ENCODE measurements at regions not wholly inside any gene's neighbourhood (a gene's known extent, or its start where the extent isn't known, plus 50 kb on each side); places are given as distances from the start of the nearest gene placed in this dataset.
"Not testable (repeated sequence)": the region's sequence is repeated elsewhere in the genome, so short reads cannot be mapped to it uniquely, and the experiment has no call there.

GRCh38 chr2:125711075-125711474, 944.9 kb upstream of the GYPC start:
- DNase-seq (ENCODE audit: low read depth) = no peak

- DNase-seq (ENCODE audit: low read depth) = no peak
These were observed 942.4 kb upstream of the GYPC start for GRCh38 chr2:125713533-125713932.

GRCh38 chr2:125721072-125721721, 934.8 kb upstream of the GYPC start:
- no peak for DNase-seq (ENCODE audit: low read depth)

GRCh38 chr2:125730921-125731320, 925.0 kb upstream of the GYPC start:
- DNase-seq (ENCODE audit: low read depth) = no peak

- no peak for DNase-seq (ENCODE audit: low read depth)
These were observed 919.7 kb upstream of the GYPC start for GRCh38 chr2:125736306-125736705.

GRCh38 chr2:125745514-125745913, 910.4 kb upstream of the GYPC start:
- no peak for DNase-seq (ENCODE audit: low read depth)

GRCh38 chr2:125746321-125747164, 909.4 kb upstream of the GYPC start:
- no peak for DNase-seq (ENCODE audit: low read depth)

GRCh38 chr2:125747165-125747425, 908.9 kb upstream of the GYPC start:
- DNase-seq (ENCODE audit: low read depth) = no peak

- DNase-seq (ENCODE audit: low read depth) = no peak
These were observed 899.5 kb upstream of the GYPC start for GRCh38 chr2:125756431-125756830.

GRCh38 chr2:125796784-125797183, 859.2 kb upstream of the GYPC start:
- no peak for DNase-seq (ENCODE audit: low read depth)

- DNase-seq (ENCODE audit: low read depth) = no peak
These were observed 858.8 kb upstream of the GYPC start for GRCh38 chr2:125797192-125797591.

- DNase-seq (ENCODE audit: low read depth) = no peak
These were observed 833.2 kb upstream of the GYPC start for GRCh38 chr2:125822746-125823145.

- DNase-seq (ENCODE audit: low read depth) = not testable (repeated sequence)
These were observed 830.2 kb upstream of the GYPC start for GRCh38 chr2:125825781-125826180.

GRCh38 chr2:125837128-125837527, 818.8 kb upstream of the GYPC start:
- DNase-seq (ENCODE audit: low read depth) = no peak

GRCh38 chr2:125837611-125838010, 818.3 kb upstream of the GYPC start:
- no peak for DNase-seq (ENCODE audit: low read depth)

- DNase-seq (ENCODE audit: low read depth) = no peak
These were observed 816.0 kb upstream of the GYPC start for GRCh38 chr2:125839945-125840344.

- no peak for DNase-seq (ENCODE audit: low read depth)
These were observed 813.9 kb upstream of the GYPC start for GRCh38 chr2:125842041-125842440.

- DNase-seq (ENCODE audit: low read depth) = no peak
These were observed 805.4 kb upstream of the GYPC start for GRCh38 chr2:125850541-125850940.

GRCh38 chr2:125852364-125852763, 803.6 kb upstream of the GYPC start:
- no peak for DNase-seq (ENCODE audit: low read depth)

GRCh38 chr2:125853626-125854025, 802.3 kb upstream of the GYPC start:
- DNase-seq (ENCODE audit: low read depth) = no peak

GRCh38 chr2:125855204-125855603, 800.8 kb upstream of the GYPC start:
- DNase-seq (ENCODE audit: low read depth) = no peak

GRCh38 chr2:125857971-125858794, 797.8 kb upstream of the GYPC start:
- no peak for DNase-seq (ENCODE audit: low read depth)

- no peak for DNase-seq (ENCODE audit: low read depth)
These were observed 794.5 kb upstream of the GYPC start for GRCh38 chr2:125861461-125861860.
